H1 (cell line): ENCODE measurements at regions not wholly inside any gene's neighbourhood (a gene's known extent, or its start where the extent isn't known, plus 50 kb on each side); places are given as distances from the start of the nearest gene placed in this dataset.

Source experiments
- CTCF ChIA-PET: fragments of 300-600 bp; sonication (Branson Sonifier 250); formaldehyde crosslinking; loops from one replicate; lab custom pipeline; 2021; ENCODE audit not compliant: partially characterized antibody; lab: Charles Lee
- POLR2A ChIA-PET: fragments of 300-600 bp; sonication (Branson Sonifier 250); formaldehyde crosslinking; loops from one replicate; lab custom pipeline; 2021; ENCODE audit warnings: inconsistent platforms; ENCODE audit not compliant: partially characterized antibody; lab: Charles Lee
- DNase-seq, 2 experiments: peaks; one replicate each; pipeline versions ENCODE4 v3.0.0 to v3.0.0-alpha.2; 2010 to 2022; ENCODE audit warnings: low spot score in 2 of 2, low read depth in 1 of 2, mixed read lengths in 1 of 2
- FAIRE-seq: peaks from 2 replicates; lab custom pipeline; 2011; peaks lifted over from hg19 to GRCh38; lab: Jason Lieb, UNC
- H2AFZ ChIP-seq: 2 replicates; pipeline ENCODE4 v1.8.1; 2012; ENCODE audit warnings: low read length, inconsistent platforms
- H2AK5ac ChIP-seq: 2 replicates; pipeline ENCODE4 v1.6.1; 2013; ENCODE audit warnings: low read depth, low read length
- H2BK120ac ChIP-seq: replicated peaks from 2 replicates; pipeline ENCODE3; 2013; ENCODE audit warnings: low read depth, low read length, inconsistent platforms
- H2BK12ac ChIP-seq: 2 replicates; pipeline ENCODE4 v1.6.1; 2013; ENCODE audit warnings: low read depth, low read length
- H2BK15ac ChIP-seq: 2 replicates; pipeline ENCODE4 v1.6.1; 2013; ENCODE audit warnings: low read length
- H2BK20ac ChIP-seq: 2 replicates; pipeline ENCODE4 v1.6.1; 2013; ENCODE audit warnings: low read length
- H2BK5ac ChIP-seq: 2 replicates; pipeline ENCODE4 v1.6.1; 2013; ENCODE audit warnings: low read depth, low read length
- H3K14ac ChIP-seq: 2 replicates; pipeline ENCODE4 v1.6.1; 2013; ENCODE audit warnings: inconsistent platforms; ENCODE audit not compliant: insufficient read length
- H3K18ac ChIP-seq: 2 replicates; pipeline ENCODE4 v1.6.1; 2013; ENCODE audit warnings: low read length; ENCODE audit errors: extremely low read depth
- H3K23ac ChIP-seq: 2 replicates; pipeline ENCODE4 v1.6.1; 2013; ENCODE audit warnings: inconsistent platforms; ENCODE audit not compliant: insufficient read length
- H3K23me2 ChIP-seq: 2 replicates; pipeline ENCODE4 v1.6.1; 2013; ENCODE audit warnings: low read depth, low read length
- H3K27ac ChIP-seq: 2 replicates; pipeline ENCODE4 v1.6.1; 2011; ENCODE audit warnings: low read depth, low read length, inconsistent platforms
- H3K27me3 ChIP-seq, 4 experiments: replicated peaks in 1 of 4; 1 replicate in 1 of 4; 2 replicates in 3 of 4; pipeline versions ENCODE4 v1.6.1 to v1.8.1; 2011 to 2013; ENCODE audit warnings: low read length in 3 of 4, mild to moderate bottlenecking in 3 of 4, inconsistent platforms in 2 of 4, mixed read lengths in 2 of 4, moderate library complexity in 1 of 4; ENCODE audit not compliant: control insufficient read depth in 3 of 4, insufficient read depth in 3 of 4; ENCODE audit errors: extremely low read depth in 1 of 4
- H3K36me3 ChIP-seq, 4 experiments: 2 replicates each; pipeline versions ENCODE4 v1.6.1 to v1.8.1; 2011 to 2013; ENCODE audit warnings: mild to moderate bottlenecking in 4 of 4, low read length in 3 of 4, moderate library complexity in 2 of 4, control low read depth in 1 of 4, inconsistent platforms in 1 of 4; ENCODE audit not compliant: insufficient read depth in 4 of 4, control insufficient read depth in 2 of 4
- H3K4ac ChIP-seq: replicated peaks from 2 replicates; pipeline ENCODE3; 2013; ENCODE audit warnings: low read length, low read depth, mixed read lengths, inconsistent platforms; ENCODE audit not compliant: insufficient read length
- H3K4me1 ChIP-seq, 4 experiments: replicated peaks in 1 of 4; 1 replicate in 1 of 4; 2 replicates in 3 of 4; pipeline versions ENCODE4 v1.6.1 to v1.8.1; 2011 to 2013; ENCODE audit warnings: low read length in 3 of 4, inconsistent platforms in 2 of 4, mixed read lengths in 1 of 4; ENCODE audit not compliant: insufficient read depth in 4 of 4, control insufficient read depth in 3 of 4
- H3K4me2 ChIP-seq, 2 experiments: 2 replicates each; pipeline versions ENCODE4 v1.6.1 to v1.8.1; 2011 to 2013; ENCODE audit warnings: low read depth in 2 of 2, low read length in 2 of 2, control low read depth in 1 of 2, inconsistent platforms in 1 of 2, mild to moderate bottlenecking in 1 of 2; ENCODE audit not compliant: insufficient read depth in 1 of 2
- H3K4me3 ChIP-seq, 4 experiments: fragments of 200-600, 300-600 bp in 1 of 4; sonication (generic), shearing (Covaris generic), sonication (Bioruptor Twin) in 1 of 4; 2 replicates each; pipeline versions ENCODE4 v1.5.1 to v1.8.1; 2011 to 2016; ENCODE audit warnings: low read length in 4 of 4, low read depth in 3 of 4, control low read depth in 2 of 4, inconsistent platforms in 2 of 4, mild to moderate bottlenecking in 2 of 4, mixed read lengths in 1 of 4, moderate library complexity in 1 of 4; ENCODE audit not compliant: insufficient read depth in 2 of 4; ENCODE audit errors: extremely low read depth in 1 of 4
- H3K56ac ChIP-seq: replicated peaks from 2 replicates; pipeline ENCODE3; 2013; ENCODE audit warnings: low read depth, mild to moderate bottlenecking, mixed read lengths, low read length, inconsistent platforms; ENCODE audit not compliant: insufficient read length
- H3K79me1 ChIP-seq: 2 replicates; pipeline ENCODE4 v1.6.1; 2013; ENCODE audit warnings: low read depth, low read length, control low read depth
- H3K79me2 ChIP-seq, 2 experiments: 2 replicates each; pipeline versions ENCODE4 v1.6.1 to v1.8.1; 2012 to 2013; ENCODE audit warnings: low read length in 2 of 2, mild to moderate bottlenecking in 2 of 2, inconsistent platforms in 1 of 2; ENCODE audit not compliant: insufficient read depth in 2 of 2, control insufficient read depth in 1 of 2
- H3K9ac ChIP-seq, 4 experiments: replicated peaks in 1 of 4; 1 replicate in 1 of 4; 2 replicates in 3 of 4; pipeline versions ENCODE4 v1.6.1 to v1.8.1; 2011 to 2013; ENCODE audit warnings: low read depth in 3 of 4, low read length in 3 of 4, control low read depth in 2 of 4, mild to moderate bottlenecking in 2 of 4, moderate library complexity in 2 of 4, inconsistent platforms in 1 of 4; ENCODE audit errors: extremely low read depth in 1 of 4
- H3K9me3 ChIP-seq, 2 experiments: 2 replicates each; pipeline versions ENCODE4 v1.6.1 to v1.8.1; 2012 to 2013; ENCODE audit warnings: mild to moderate bottlenecking in 2 of 2, moderate library complexity in 2 of 2, control low read depth in 1 of 2, inconsistent platforms in 1 of 2, low read depth in 1 of 2, low read length in 1 of 2, mixed read lengths in 1 of 2; ENCODE audit not compliant: insufficient read depth in 2 of 2
- H4K20me1 ChIP-seq, 2 experiments: replicated peaks in 1 of 2; 2 replicates each; pipeline versions ENCODE3 to v1.8.1; 2011 to 2013; ENCODE audit warnings: inconsistent platforms in 2 of 2, low read length in 2 of 2, mild to moderate bottlenecking in 1 of 2; ENCODE audit not compliant: insufficient read depth in 2 of 2, control insufficient read depth in 1 of 2
- H4K5ac ChIP-seq: 2 replicates; pipeline ENCODE4 v1.6.1; 2013; ENCODE audit warnings: low read length, low read depth, mixed read lengths, inconsistent platforms; ENCODE audit not compliant: insufficient read length
- H4K8ac ChIP-seq: 2 replicates; pipeline ENCODE4 v1.8.0; 2013; ENCODE audit warnings: mild to moderate bottlenecking, moderate library complexity, low read length, inconsistent platforms; ENCODE audit not compliant: insufficient read depth; ENCODE audit errors: extremely low read depth
- H4K91ac ChIP-seq: replicated peaks from 2 replicates; pipeline ENCODE3; 2013; ENCODE audit warnings: low read length, mixed read lengths, inconsistent platforms; ENCODE audit not compliant: insufficient read length
- RAD21 ChIP-seq, 2 experiments: IDR thresholded peaks in 1 of 2; conservative IDR thresholded peaks in 1 of 2; 2 replicates each; pipeline ENCODE4 v1.6.1; 2011; ENCODE audit warnings: low read depth in 2 of 2, low read length in 2 of 2, improper control_type of control experiment in 1 of 2, inconsistent platforms in 1 of 2, mild to moderate bottlenecking in 1 of 2, moderate library complexity in 1 of 2
- TAF7 ChIP-seq: optimal IDR thresholded peaks from 2 replicates; pipeline ENCODE3; 2011; ENCODE audit warnings: low read depth, mild to moderate bottlenecking, inconsistent platforms, low read length, moderate library complexity, borderline replicate concordance
- WGBS, 2 experiments: shearing (Covaris generic) in 1 of 2; methylation state at CpG; one replicate each; pipeline versions ENCODE4 v1.1.6 to v1.1.7; 2013 to 2015; ENCODE audit warnings: low lambda C conversion rate in 2 of 2, mixed read lengths in 2 of 2, inconsistent platforms in 1 of 2, low coverage in 1 of 2, missing lambda C conversion rate in 1 of 2; ENCODE audit not compliant: insufficient replicate concordance in 2 of 2, insufficient coverage in 1 of 2, insufficient read length in 1 of 2; ENCODE audit errors: extremely low coverage in 1 of 2, missing lambda C conversion rate in 1 of 2; 5-methylcytosine and 5-hydroxymethylcytosine counted together

- Histone ChIP-seq H3K27me3 (no peaks in the 10 kb centered on the region), H2AK5ac (no peak overlapping the region), H2AFZ (peak overlapping the region; percentile 87; the same call in 1 of the 2 replicates), H3K79me2 (no peaks in the 10 kb centered on the region), H3K4me3 (no peak overlapping the region), H2BK15ac (no peak overlapping the region), H4K91ac (no peak overlapping the region), H3K4me2 (no peak overlapping the region), H3K18ac (no peak overlapping the region), H3K27ac (no peak overlapping the region), H3K9me3 (no peaks in the 10 kb centered on the region), H2BK120ac (no peak overlapping the region), H3K23ac (no peak overlapping the region), H3K56ac (no peak overlapping the region), H4K8ac (no peak overlapping the region), H3K36me3 (no peaks in the 10 kb centered on the region), H3K79me1 (no peaks in the 10 kb centered on the region), H2BK20ac (no peak overlapping the region), H4K20me1 (no peaks in the 10 kb centered on the region), H3K9ac (no peak overlapping the region), H3K4me1 (no peaks in the 10 kb centered on the region), H3K23me2 (no peaks in the 10 kb centered on the region), H3K4ac (no peak overlapping the region), H2BK5ac (no peak overlapping the region), H3K14ac (no peak overlapping the region), H4K5ac (no peak overlapping the region), H2BK12ac (no peak overlapping the region)
- TF ChIP-seq RAD21 (IDR thresholded peaks at IDR 0.05 in 1 of 2, conservative IDR thresholded peaks at IDR 0.05 in 1 of 2; ENCODE audit: low read depth in 2 of 2, low read length in 2 of 2): no peak
- TF ChIP-seq TAF7: no peak
- CTCF ChIA-PET: no interaction called here
- WGBS, 2 experiments: 90% methylated on average over 3 of the region's 3 CpGs; no CpG with 5 or more reads in 1 of the 2 experiments
- POLR2A ChIA-PET: no interaction called here
- DNase-seq: no peak
- FAIRE-seq: no peak
Observed at GRCh38 chr7:118844748-118845147, 620.2 kb downstream of the ANKRD7 start.
